HG03139 (cell line): ENCODE measurements at regions not wholly inside any gene's neighbourhood (a gene's known extent, or its start where the extent isn't known, plus 50 kb on each side); places are given as distances from the start of the nearest gene placed in this dataset.

ENCODE experiments used
- ATAC-seq: cut with Tn5 transposase; IDR thresholded peaks from one replicate; pipeline ENCODE4 v1.9.1; 2021; ENCODE audit not compliant: unreplicated experiment

GRCh38 chr11:15795378-15795777 is 561.0 kb downstream of the SOX6 start:
- no peak for ATAC-seq

DNA sequence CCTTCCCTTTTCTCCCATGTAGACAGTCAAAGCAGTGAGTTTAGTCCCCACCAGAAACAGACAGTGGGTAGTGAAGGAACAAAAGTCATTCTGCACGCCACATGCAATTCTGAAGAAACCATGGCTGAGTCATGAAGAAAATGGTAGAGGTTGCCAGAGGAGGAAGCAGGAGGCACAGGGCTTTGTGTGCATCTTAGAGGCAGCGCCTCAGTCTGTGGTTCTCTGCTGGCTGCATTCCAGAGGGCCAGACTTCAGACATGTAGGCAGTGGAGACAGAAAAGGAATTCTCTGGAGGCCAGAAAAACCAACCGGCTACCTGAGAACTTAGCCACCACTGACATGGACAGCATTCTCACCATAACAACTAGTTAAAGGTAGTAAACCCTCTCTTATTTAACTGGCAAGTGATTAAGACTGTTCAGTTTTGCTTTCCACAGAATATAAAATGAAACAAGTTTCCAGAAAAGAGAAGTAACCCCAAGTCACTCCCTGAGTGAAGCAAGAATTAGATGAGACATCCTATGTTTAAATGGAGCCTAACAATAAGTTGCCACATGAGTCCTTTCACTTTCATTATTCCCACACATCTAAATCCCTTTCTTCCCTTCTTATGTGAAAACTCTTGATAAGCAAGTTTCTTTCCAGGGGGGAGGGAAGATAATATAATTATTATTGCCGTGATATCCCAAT is 556.1 kb downstream of the SOX6 start:
- ATAC-seq: no peak

- ATAC-seq: no peak
These were observed 555.2 kb downstream of the SOX6 start for GRCh38 chr11:15801126-15801525.

GRCh38 chr11:15801616-15802015 is 554.7 kb downstream of the SOX6 start:
- no peak for ATAC-seq

DNA sequence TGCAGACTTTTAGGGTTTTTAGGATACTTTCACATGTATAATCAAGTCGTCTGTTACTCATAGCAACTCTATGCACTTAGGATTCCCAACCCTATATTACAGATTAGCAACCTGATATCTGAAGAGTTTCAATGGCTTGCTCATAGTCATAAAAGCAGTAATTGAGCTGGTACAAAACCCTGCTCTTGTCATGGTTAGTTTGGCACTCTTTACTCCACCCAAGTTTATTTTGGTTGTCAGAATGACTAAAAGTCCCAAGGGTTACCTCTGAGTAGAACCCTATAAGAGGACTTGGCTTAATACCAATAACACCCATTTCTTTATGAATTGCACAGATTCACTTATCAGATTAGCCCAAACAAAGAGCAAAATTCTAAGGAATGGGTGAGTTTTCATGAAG is 550.6 kb downstream of the SOX6 start:
- no peak for ATAC-seq

GRCh38 chr11:15806217-15806616 is 550.1 kb downstream of the SOX6 start:
- ATAC-seq: no peak

- no peak for ATAC-seq
These were observed 548.5 kb downstream of the SOX6 start for GRCh38 chr11:15807827-15808226.

GRCh38 chr11:15810082-15810481 is 546.3 kb downstream of the SOX6 start:
- no peak for ATAC-seq

DNA sequence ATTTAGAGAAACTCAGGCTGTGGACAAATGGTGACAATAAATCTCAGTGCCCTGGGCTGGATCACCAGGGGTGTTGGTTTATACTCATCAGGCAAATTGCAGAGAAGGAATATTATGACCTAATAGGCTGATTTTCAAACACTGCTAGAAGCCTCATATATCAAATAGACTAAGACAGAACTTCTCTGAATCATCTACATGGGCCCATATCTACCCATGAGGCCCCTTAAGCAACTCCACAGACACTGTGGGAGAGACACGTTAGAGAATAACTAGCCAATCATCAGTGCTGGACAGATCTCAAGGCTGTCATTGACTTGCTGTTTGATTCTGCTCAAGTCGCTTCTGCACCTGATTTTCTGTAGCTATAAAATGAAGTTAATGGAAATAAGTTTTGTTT is 545.8 kb downstream of the SOX6 start:
- ATAC-seq: no peak

DNA sequence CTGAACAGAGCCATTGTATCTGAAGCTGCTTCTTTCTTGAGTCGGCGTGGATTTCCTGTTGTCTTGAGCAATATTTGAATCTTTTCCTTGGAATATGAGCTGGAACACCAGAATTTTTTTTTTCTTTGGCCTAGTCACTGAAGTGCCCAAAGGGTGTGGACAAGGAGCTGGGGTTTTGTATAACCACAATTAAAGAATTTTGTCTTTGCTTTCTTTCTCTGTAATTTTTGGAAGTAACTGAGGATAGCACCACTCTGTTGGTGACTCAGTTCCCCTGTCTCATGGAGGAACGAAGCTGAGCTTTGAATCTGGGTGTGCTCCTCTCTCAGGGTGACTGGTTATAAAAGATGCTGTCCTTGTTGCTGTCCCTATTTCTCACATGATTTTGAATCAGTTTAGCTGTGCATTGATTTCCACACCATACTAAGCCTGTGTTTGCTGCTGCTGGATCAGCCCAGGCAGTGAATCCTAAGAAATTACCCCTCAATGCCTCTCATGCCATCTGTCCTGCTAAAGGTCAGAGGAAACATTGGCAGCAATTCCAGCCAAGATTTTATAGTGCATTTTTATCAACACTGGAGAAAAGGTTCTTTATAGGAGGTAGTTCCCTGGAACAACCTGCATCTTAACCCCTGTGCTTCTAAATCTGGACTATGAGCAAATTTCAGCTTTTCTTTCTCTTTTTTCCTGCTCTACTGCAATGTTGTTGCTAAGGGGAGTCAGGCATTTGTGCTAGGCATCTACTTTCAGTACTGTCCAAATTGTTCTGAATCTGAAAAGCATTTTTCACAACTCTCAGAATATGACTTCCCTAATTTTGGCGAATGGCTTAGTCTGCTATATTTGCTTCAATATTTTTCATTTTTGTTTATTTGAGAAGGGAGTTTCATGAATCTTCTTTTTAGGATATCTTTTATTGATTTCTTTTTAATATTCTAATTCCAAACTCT is 540.8 kb downstream of the SOX6 start:
- ATAC-seq: no peak

DNA sequence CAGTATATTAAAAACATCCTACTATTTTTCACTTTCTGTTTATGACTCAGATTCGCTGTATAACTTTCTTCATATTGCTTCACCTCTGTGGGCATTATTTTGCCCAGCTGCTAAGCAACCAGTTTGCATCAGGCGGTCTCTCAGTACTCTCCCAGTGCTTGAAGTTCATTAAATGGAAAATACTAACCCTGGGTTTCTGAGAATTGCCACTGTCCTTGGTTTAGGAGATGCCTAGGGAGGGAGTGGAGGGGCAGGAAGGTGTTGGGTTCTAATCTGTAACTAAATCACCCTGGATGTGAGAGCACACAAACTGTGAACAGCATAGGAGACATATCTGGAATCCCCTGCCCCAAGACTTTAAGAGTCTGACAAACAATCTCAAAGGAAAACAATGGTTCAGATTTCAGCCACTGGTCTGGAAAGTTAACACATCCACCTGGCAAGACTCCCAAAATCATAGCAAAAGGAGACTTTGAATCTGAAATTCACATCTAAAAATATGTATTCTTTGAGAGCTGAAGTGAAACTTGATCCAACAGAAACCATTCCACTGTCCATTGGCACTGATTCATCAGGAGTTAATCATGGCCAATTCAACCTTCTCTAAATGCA is 540.0 kb downstream of the SOX6 start:
- ATAC-seq: no peak

DNA sequence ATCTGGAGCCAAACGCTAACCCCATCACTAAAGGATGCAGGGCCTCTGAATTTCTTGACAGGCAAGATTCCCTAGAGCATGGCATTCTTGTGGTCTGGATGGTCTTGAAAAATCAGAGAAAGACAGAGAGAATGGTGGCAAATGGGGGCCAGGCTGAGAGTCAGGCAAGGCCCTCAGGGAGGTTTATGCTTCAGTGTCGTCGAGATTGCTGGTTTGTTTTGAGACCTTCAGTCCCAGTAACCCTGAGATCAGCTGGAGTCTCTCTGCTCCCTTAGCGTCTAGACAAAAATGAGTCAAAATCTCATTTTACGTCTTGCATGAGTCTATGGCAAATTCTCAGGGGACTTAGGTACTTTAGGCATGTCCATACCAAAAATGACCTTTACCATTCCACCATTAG is 539.3 kb downstream of the SOX6 start:
- no peak for ATAC-seq

DNA sequence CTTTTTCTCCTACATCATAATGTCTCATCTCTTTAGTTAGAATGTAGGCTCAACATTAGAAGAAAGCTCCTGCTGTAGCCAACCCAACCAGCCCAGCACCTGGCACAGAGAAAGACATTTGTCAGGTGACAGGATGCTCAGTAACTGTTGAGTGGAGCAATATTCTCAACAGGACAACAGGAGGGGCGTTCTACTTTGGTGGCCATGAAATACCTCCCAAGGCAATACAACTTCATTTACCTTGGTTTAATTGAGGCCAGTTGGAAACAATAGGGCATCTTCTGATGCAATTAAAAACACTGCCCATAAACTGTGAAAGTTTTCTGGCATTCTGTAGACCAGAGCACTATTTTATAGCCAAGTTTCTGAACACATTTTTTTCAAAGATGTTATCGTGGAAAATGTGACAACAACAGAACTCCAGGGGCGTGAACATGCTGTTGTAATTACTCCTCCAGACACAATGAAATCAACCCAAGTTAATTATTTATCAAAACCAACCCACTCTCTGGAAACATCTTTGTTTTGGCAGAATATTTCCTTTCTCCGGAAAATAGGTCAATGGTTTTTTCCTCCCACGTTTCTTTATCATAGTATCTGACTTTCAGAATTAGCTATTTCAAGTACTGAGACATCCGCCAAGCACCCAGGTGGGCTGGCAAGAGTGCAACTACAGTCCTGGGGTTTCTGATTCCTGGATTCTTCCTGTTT is 538.1 kb downstream of the SOX6 start:
- ATAC-seq: no peak

GRCh38 chr11:15819679-15820286 is 536.6 kb downstream of the SOX6 start:
- peak; percentile 48 for ATAC-seq

DNA sequence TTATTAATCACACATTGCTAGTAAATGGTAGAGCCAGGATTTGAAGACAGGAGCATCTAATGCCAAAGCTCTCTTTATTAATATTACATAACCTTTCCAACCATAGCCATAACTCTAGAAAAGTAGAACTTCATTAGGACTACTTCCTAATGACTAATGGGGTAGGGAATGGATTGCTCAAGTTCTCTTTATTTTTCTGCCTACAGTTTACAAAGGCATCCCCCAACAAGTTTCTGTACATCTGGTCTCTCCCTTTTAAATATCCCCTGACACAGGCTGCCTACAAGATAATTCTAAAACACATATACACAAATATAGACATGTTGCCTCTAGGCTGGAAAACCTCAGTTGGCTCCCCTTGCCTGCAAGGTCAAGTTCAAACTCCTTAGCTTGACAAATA is 534.9 kb downstream of the SOX6 start:
- ATAC-seq: no peak

DNA sequence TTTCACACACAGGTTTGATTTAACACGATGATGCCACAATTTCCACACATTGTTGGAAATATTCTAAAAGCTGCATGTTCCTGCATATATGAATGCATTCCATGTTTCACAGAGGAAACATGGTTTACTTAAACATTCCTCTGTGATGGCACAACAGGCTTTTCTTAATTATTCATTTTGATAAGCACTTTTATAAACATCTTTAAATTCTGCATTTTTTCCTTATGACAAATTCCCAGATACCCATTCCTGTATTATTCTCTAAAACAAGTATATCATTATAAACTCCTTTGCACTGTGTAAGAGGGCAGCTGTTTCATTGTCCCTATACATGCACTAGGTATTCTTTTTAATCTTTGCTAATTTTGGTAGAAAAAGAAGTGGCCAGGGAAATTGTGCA is 532.3 kb downstream of the SOX6 start:
- ATAC-seq: no peak

GRCh38 chr11:15825976-15826650 is 530.2 kb downstream of the SOX6 start:
- no peak for ATAC-seq

- ATAC-seq: no peak
These were observed 529.5 kb downstream of the SOX6 start for GRCh38 chr11:15826826-15827225.

DNA sequence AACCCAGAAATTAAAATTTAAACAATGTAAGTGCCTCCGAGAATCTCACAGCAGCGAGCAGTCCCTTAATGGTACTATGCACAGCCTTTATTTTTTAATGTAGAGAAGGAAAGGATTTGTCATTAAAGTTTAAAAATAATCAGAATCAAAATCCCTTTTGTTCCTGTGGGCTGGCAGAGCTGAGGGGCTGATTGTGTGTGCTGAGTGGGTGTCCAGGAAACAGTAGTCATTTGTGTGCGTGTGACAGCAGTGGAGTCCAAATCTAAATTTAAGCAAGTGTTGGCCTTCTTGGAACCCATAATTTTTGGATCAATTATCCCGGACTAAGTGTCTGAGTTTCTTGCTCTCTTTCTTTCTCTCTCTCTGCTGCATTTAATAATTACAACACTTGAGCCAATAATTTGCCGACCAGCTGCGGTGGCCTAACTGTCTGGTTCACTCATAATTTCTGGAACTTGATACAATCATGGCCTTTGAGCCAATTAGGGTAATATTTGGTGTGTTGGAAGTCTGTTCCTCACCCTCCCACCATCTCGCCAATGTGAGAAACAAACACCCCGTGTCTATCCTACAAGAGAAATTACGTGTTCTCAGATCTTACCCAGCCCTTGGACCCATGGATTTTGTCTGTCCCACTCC is 528.0 kb downstream of the SOX6 start:
- no peak for ATAC-seq

DNA sequence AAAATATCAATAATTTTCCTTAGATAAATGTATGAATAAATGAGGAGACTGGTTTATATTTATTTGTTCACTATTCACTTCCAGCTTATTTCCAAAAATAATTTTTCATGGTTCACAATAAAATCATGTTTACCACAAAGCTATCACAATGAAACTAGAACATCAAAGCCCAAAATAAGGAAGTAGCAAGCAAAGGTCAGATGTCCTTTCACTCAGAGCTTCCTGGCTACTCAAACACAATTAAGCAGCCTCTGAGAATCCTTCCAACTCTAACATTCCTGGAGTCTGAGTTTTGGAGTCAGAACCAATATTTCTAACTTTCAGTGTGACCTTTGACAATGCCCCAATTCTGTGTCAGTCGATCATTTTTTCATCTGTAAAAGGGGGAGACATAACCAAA is 527.0 kb downstream of the SOX6 start:
- no peak for ATAC-seq
